ENCODE measurements at regions not wholly inside any gene's neighbourhood (a gene's known extent, or its start where the extent isn't known, plus 50 kb on each side); places are given as distances from the start of the nearest gene placed in this dataset.

GRCh38 chr12:131477613-131478012 is 233.3 kb upstream of the SFSWAP start:
- DNase-seq (ENCODE audit: low spot score): no peak

GRCh38 chr12:131478468-131478867 is 232.4 kb upstream of the SFSWAP start:
- DNase-seq (ENCODE audit: low spot score): no peak

DNA sequence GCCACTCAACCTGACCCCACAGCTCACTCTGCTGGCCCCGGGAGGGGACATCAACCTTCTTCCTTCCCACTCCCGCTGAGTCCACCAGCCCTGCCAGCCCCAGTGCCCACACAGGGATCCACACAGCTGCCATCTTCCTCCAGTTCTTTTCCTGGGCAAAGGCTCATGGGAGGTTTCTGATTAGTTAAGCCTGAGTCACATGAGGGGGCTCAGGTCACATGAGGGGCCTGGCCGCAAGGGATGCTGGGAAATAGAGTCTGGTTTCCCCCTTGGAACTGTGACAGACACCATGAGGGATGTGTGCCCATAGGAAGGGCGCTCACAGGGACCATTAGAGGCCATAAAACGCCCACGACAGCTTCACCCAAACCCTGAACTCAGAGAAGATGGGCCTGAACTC is 228.7 kb upstream of the SFSWAP start:
- no peak for DNase-seq (ENCODE audit: low spot score)

DNA sequence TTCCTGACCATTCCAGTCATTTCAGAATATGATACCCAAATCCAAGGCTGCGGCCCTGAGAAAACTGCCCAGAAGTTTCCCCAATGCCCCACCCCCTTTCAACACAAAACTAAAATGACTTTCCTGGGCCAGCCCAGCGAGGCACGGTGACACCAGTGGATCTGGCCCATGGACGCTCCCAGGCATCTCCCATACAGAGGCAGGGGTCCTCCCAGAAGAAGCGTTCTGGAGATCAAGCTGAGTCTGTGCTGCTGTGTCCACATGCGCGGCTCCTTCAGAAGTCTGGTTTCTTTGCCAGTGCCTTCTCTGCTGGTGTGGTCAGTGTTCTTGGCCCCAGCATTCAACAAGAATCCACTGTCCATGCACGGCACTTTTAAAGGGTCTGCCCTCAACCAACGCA is 228.2 kb upstream of the SFSWAP start:
- no peak for DNase-seq (ENCODE audit: low spot score)

- DNase-seq (ENCODE audit: low spot score): no peak
Measured at GRCh38 chr12:131486451-131487230, 224.2 kb upstream of the SFSWAP start.

GRCh38 chr12:131487388-131488124 is 223.3 kb upstream of the SFSWAP start:
- peak; percentile 32 for DNase-seq (ENCODE audit: low spot score)

- no peak for DNase-seq (ENCODE audit: low spot score)
Measured at GRCh38 chr12:131489718-131490117, 221.2 kb upstream of the SFSWAP start.

DNA sequence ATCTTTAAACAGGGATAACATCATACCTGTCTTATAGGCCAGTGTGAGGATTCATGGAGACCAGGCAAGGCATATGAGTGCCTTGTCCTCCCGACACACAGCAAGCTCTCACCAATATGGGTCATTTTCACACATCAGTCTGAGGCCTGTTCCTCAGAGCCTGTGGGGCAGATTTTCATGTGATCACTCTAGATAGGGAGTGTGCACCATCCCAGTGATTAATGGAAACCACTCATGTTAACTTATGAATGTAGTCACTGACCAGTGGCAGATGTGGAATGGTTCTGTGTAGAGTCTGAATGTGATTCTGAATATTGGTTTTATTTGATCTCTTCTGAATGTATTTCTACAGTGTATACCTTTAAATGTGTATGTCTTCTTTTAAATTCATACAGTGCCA is 219.7 kb upstream of the SFSWAP start:
- DNase-seq (ENCODE audit: low spot score): no peak

- no peak for DNase-seq (ENCODE audit: low spot score)
Measured at GRCh38 chr12:131491916-131492490, 218.9 kb upstream of the SFSWAP start.

- no peak for DNase-seq (ENCODE audit: low spot score)
Measured at GRCh38 chr12:131493068-131493826, 217.6 kb upstream of the SFSWAP start.

DNA sequence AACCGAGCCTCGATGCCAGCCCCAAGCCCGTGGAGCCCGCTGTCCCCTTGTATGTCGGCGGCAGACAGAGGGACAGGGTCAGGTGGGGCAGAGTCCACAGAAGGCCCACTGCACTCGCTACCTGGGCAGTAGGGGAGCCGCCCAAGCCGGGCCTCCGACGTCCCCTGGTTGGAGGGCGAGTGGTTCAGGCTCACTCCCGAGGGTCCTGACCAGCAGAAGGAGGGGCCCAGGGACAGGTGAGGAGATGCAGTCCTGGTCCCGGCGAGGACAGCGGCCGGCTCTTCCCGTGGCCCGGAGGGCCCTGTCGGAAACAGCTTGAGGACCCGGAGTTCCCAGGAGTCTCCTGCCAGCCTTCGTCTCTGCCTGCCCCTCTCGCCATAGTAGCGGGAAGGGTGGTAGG is 216.7 kb upstream of the SFSWAP start:
- DNase-seq (ENCODE audit: low spot score): no peak

DNA sequence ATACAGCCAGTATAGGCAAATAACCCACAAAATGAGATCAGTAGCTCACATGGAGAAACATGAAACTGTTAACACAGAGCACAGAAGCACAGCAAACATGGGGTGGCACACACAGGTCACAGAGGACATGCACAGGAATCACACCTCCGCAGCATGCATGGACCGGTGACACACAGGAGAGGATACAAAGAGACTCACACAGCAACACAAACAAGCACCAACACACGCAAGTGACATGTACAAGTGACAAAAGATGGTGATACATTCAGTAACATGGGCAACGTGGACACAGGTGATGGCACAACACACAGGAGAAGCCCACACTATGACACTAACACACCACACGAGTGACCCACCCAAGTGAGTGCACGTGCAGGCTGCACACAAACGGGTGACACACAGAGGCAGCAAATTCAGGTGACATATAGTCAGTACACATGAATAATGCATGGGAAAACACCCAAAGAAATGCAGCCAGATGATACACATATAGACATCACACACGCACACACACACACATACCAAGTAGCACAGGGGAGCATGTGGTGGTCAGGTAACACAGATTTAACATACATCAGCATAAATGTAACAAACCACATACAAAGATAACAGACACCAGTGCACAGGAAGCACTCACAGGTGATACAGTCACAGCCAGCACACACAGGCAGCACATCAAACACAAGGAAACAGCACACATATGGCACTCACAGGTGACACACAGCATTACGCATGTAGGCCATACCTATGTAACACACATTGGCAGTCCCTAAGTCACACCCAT is 216.0 kb upstream of the SFSWAP start:
- DNase-seq (ENCODE audit: low spot score): no peak

DNA sequence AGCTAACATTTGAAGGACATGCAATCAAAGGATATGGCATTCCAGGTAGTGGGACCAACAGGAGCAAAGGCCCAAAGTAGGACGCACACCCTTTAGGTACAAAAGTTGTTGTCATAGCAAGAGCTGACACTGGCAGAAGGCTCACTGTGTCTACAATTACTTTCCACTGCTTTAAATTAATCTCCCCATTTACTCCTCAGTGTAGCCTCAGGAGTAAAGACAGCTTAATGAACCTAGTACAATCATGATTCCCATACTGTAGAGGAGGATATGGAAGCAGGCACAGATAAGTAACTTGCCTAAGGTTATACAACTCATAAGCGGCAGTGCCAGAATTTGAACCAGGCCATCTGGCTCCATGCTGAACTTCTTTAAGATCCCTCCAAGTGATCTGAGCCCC is 212.9 kb upstream of the SFSWAP start:
- DNase-seq (ENCODE audit: low spot score): no peak

- DNase-seq (ENCODE audit: low spot score): no peak
Measured at GRCh38 chr12:131499160-131499863, 211.6 kb upstream of the SFSWAP start.

DNA sequence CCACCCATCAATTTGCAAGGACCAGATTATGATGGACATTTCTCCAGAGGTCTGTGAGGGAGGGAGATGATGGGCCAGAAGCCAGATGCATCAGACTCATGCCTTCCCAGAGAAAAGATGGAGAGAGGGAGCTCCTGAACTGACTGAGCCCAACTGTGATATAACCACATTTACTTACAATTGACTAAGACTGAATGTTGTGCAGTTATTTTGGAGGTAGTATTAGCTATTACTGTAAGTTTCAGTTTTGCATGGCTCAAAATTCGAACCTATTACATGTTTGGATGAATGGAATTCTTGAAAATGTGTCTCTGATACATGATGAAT is 211.1 kb upstream of the SFSWAP start:
- no peak for DNase-seq (ENCODE audit: low spot score)

DNA sequence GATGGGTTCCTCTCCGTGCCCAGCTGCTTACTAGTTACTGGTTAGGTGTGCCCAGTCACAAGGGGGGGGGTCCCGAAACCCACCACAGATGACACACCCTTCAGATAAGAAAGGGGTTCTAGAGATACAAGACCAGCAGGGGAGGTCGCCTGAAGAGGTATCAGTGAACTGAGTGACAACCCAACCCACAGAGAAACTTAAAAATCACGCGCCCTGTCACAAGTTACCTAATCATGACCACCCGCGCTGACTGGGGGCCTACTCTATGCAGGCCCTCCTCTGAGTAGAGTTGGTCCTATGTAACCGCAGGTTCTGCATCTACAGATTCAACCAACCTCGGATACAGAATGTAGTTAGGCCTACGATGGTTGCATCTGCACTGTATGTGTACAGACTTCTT is 210.3 kb upstream of the SFSWAP start:
- no peak for DNase-seq (ENCODE audit: low spot score)

- DNase-seq (ENCODE audit: low spot score): no peak
Measured at GRCh38 chr12:131505561-131505960, 205.3 kb upstream of the SFSWAP start.

GRCh38 chr12:131506426-131506825 is 204.5 kb upstream of the SFSWAP start:
- no peak for DNase-seq (ENCODE audit: low spot score)

GRCh38 chr12:131507094-131507493 is 203.8 kb upstream of the SFSWAP start:
- no peak for DNase-seq (ENCODE audit: low spot score)

- no peak for DNase-seq (ENCODE audit: low spot score)
Measured at GRCh38 chr12:131507881-131508280, 203.0 kb upstream of the SFSWAP start.

- DNase-seq (ENCODE audit: low spot score): no peak
Measured at GRCh38 chr12:131509701-131510100, 201.2 kb upstream of the SFSWAP start.

All from CD4-positive, alpha-beta T cell treated with Interleukin-2 at 100 ng/mL for 4 hours (primary cell).